ENCODE measurements at regions not wholly inside any gene's neighbourhood (a gene's known extent, or its start where the extent isn't known, plus 50 kb on each side); places are given as distances from the start of the nearest gene placed in this dataset.

DNA sequence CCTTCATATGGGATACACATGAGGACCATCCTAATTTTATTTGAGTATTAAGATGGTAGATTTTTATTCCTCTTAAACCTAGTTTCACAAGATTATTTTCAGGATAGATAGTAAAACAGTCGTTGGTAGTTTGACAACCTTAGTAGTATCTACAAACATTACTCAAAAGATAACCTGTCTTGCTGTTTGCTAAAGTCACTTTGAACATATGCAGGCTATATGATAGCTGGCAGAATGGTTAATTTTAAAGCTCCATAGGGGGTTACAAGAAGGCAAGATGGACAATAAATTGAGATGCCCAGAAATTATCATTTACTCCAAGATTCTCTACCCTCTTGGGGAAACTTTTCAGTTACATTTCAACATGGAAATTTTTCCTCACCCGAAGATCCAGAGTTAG, 525.7 kb downstream of the SOX5 start:
- Histone ChIP-seq H3K27me3 (replicated peaks in 1 of 7) (no peaks in the 10 kb centered on the region), H3K36me3 (no peaks in the 10 kb centered on the region), H3K4me1 (no peaks in the 10 kb centered on the region), H3K4me3 (no peak overlapping the region), H3K27ac (no peak overlapping the region), H3K9me3 (no peaks in the 10 kb centered on the region)
- intact Hi-C loops (cut with DNase I; ENCODE audit: low total_unique reads): no loop called here
- DNase-seq: no peak
- TF ChIP-seq CTCF (IDR thresholded peaks at IDR 0.05 in 8 of 11, conservative IDR thresholded peaks at IDR 0.05 in 3 of 11) (no peak), POLR2A (IDR thresholded peaks at IDR 0.05) (no peak), POLR2AphosphoS5 (IDR thresholded peaks at IDR 0.05) (no peak)
- WGBS, 5 donors: 50 to 74% (median 66%) methylated on average over 2 of the region's 2 CpGs

DNA sequence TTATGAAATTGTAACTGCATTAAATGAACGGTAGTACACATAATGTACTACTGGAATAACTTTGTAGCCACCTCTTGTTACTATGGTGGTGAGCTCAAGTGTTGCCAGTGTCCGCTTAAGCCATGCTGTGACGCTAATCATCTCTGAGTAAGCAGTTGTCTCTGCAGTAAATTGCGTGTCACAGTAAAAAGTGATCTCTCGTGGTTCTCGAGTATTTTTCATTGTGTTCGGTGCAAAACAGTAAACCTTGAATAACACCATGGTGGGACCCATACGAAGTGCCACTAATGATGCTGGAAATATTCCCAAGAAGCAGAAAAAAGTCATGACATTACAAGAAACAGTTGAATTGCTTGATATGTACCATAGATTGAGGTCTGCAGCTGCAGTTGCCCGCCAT, 524.8 kb downstream of the SOX5 start:
- no peaks in the 10 kb centered on the region for H3K27me3 ChIP-seq (replicated peaks in 1 of 7)
- intact Hi-C loops (cut with DNase I; ENCODE audit: low total_unique reads): no loop called here
- H3K4me3 ChIP-seq: no peak overlapping the region
- H3K9me3 ChIP-seq: no peaks in the 10 kb centered on the region
- H3K36me3 ChIP-seq: no peaks in the 10 kb centered on the region
- no peaks in the 10 kb centered on the region for H3K4me1 ChIP-seq
- no peak overlapping the region for H3K27ac ChIP-seq
- TF ChIP-seq POLR2A (IDR thresholded peaks at IDR 0.05): no peak
- no peak for TF ChIP-seq CTCF (IDR thresholded peaks at IDR 0.05 in 8 of 11, conservative IDR thresholded peaks at IDR 0.05 in 3 of 11)
- TF ChIP-seq POLR2AphosphoS5 (IDR thresholded peaks at IDR 0.05): no peak
- WGBS, 5 donors: 83 to 91% (median 87%) methylated on average over 9 of the region's 9 CpGs
- DNase-seq: no peak

- WGBS, 5 donors: 65 to 87% (median 66%) methylated on average over 6 of the region's 6 CpGs
- no peak for TF ChIP-seq CTCF (IDR thresholded peaks at IDR 0.05 in 8 of 11, conservative IDR thresholded peaks at IDR 0.05 in 3 of 11)
- no peak for TF ChIP-seq POLR2A (IDR thresholded peaks at IDR 0.05)
- no peak for TF ChIP-seq POLR2AphosphoS5 (IDR thresholded peaks at IDR 0.05)
Measured at GRCh38 chr12:23426328-23426727, 523.1 kb downstream of the SOX5 start.

DNA sequence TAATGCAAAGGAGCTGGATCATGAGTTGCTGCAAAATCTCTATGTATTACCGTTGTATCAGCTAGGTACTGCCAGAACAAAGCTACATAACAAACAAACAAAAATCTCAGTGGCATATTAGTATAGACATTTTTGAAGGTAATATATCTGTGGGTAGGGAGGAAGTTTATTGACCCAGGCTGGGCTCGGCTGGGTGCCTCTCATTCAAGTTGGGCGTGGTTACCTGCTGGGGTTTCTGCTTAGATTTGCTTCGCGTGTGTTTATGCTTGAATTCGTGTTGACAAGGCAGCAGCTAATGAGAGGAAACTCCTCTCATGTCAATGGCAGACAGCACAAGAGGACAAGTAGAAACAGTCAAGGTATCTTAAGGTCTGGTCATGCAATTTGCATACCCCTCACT, 520.7 kb downstream of the SOX5 start:
- TF ChIP-seq POLR2A (IDR thresholded peaks at IDR 0.05) (no peak), CTCF (IDR thresholded peaks at IDR 0.05 in 8 of 11, conservative IDR thresholded peaks at IDR 0.05 in 3 of 11) (no peak), POLR2AphosphoS5 (IDR thresholded peaks at IDR 0.05) (no peak)
- 68 to 83% (median 81%) methylated on average over 6 of the region's 6 CpGs for WGBS, 5 donors
- Histone ChIP-seq H3K4me1 (no peaks in the 10 kb centered on the region), H3K27ac (no peak overlapping the region), H3K27me3 (replicated peaks in 1 of 7) (no peaks in the 10 kb centered on the region), H3K36me3 (no peaks in the 10 kb centered on the region), H3K4me3 (no peak overlapping the region), H3K9me3 (no peaks in the 10 kb centered on the region)
- no peak for DNase-seq
- intact Hi-C loops (cut with DNase I; ENCODE audit: low total_unique reads): no loop called here

More at GRCh38 chr12:23426328-23426727, 523.1 kb downstream of the SOX5 start:
- DNase-seq: no peak
- no peaks in the 10 kb centered on the region for H3K9me3 ChIP-seq
- intact Hi-C loops (cut with DNase I; ENCODE audit: low total_unique reads): no loop called here
- no peaks in the 10 kb centered on the region for H3K4me1 ChIP-seq
- H3K4me3 ChIP-seq: no peak overlapping the region
- H3K36me3 ChIP-seq: no peaks in the 10 kb centered on the region
- H3K27me3 ChIP-seq (replicated peaks in 1 of 7): no peaks in the 10 kb centered on the region
- H3K27ac ChIP-seq: no peak overlapping the region

Data from spleen (tissue), 11 donors.